Urinary bladder (tissue), 3 donors: ENCODE measurements at regions not wholly inside any gene's neighbourhood (a gene's known extent, or its start where the extent isn't known, plus 50 kb on each side); places are given as distances from the start of the nearest gene placed in this dataset.

Experiments
- DNase-seq: peaks from one replicate; pipeline ENCODE4 v3.0.0-alpha.2; 2015; ENCODE audit errors: extremely low spot score
- H3K27ac ChIP-seq: one replicate; pipeline ENCODE4 v1.5.1; 2013; ENCODE audit warnings: low read depth, mild to moderate bottlenecking, moderate library complexity
- H3K36me3 ChIP-seq: one replicate; pipeline ENCODE4 v1.6.1; 2013; ENCODE audit warnings: mild to moderate bottlenecking, moderate library complexity; ENCODE audit not compliant: insufficient read depth
- H3K4me1 ChIP-seq: one replicate; pipeline ENCODE4 v1.6.1; 2013; ENCODE audit warnings: mild to moderate bottlenecking, moderate library complexity; ENCODE audit not compliant: insufficient read depth
- H3K4me3 ChIP-seq: one replicate; pipeline ENCODE4 v1.5.1; 2013; ENCODE audit warnings: low read depth, low read length
- WGBS: extraction: QIAGEN DNeasy Blood & Tissue Kit; methylation state at CpG from one replicate; pipeline ENCODE4 v1.1.7; 2013; 5-methylcytosine and 5-hydroxymethylcytosine counted together
- donor health status: healthy with polysubstance abuse.
- donor health status: healthy.

- Histone ChIP-seq H3K27ac (no peak overlapping the region), H3K4me3 (no peak overlapping the region), H3K36me3 (no peaks in the 10 kb centered on the region), H3K4me1 (no peaks in the 10 kb centered on the region)
- no peak for DNase-seq
Measured at GRCh38 chr10:119996944-119997343, 104.4 kb downstream of the SEC23IP start.

- 79% methylated on average over 2 of the region's 2 CpGs for WGBS
- H3K4me1 ChIP-seq, result no peaks in the 10 kb centered on the region
- H3K27ac ChIP-seq, result no peak overlapping the region
- H3K36me3 ChIP-seq, result no peaks in the 10 kb centered on the region
- no peak overlapping the region for H3K4me3 ChIP-seq
- no peak for DNase-seq
Measured at GRCh38 chr10:119997429-119997828, 104.9 kb downstream of the SEC23IP start.

- DNase-seq, result no peak
Measured at GRCh38 chr10:120002785-120003184, 110.3 kb downstream of the SEC23IP start.

GRCh38 chr10:120005207-120006201, 113.0 kb downstream of the SEC23IP start:
- no peak overlapping the region for H3K27ac ChIP-seq
- DNase-seq, result no peak
- no peaks in the 10 kb centered on the region for H3K4me1 ChIP-seq
- H3K4me3 ChIP-seq, result no peak overlapping the region
- 46% methylated on average over 8 of the region's 8 CpGs for WGBS
- no peaks in the 10 kb centered on the region for H3K36me3 ChIP-seq

More at GRCh38 chr10:120002785-120003184, 110.3 kb downstream of the SEC23IP start:
- no peaks in the 10 kb centered on the region for H3K4me1 ChIP-seq
- H3K36me3 ChIP-seq, result no peaks in the 10 kb centered on the region
- 83% methylated on average over 5 of the region's 5 CpGs for WGBS
- no peak overlapping the region for H3K27ac ChIP-seq
- no peak overlapping the region for H3K4me3 ChIP-seq

- H3K4me1 ChIP-seq, result no peaks in the 10 kb centered on the region
- H3K27ac ChIP-seq, result no peak overlapping the region
- WGBS, result 72% methylated on average over 2 of the region's 2 CpGs
Measured at GRCh38 chr10:120007261-120007660, 114.7 kb downstream of the SEC23IP start.

GRCh38 chr10:120011359-120012130, 119.0 kb downstream of the SEC23IP start:
- no peaks in the 10 kb centered on the region for H3K36me3 ChIP-seq

More at GRCh38 chr10:120007261-120007660, 114.7 kb downstream of the SEC23IP start:
- no peaks in the 10 kb centered on the region for H3K36me3 ChIP-seq
- DNase-seq, result no peak
- no peak overlapping the region for H3K4me3 ChIP-seq

GRCh38 chr10:120012131-120012400, 119.5 kb downstream of the SEC23IP start:
- Histone ChIP-seq H3K4me3 (no peak overlapping the region), H3K4me1 (no peaks in the 10 kb centered on the region), H3K27ac (no peak overlapping the region), H3K36me3 (no peaks in the 10 kb centered on the region)
- 88% methylated on average over 5 of the region's 5 CpGs for WGBS
- no peak for DNase-seq

More at GRCh38 chr10:120011359-120012130, 119.0 kb downstream of the SEC23IP start:
- no peak overlapping the region for H3K4me3 ChIP-seq
- H3K27ac ChIP-seq, result no peak overlapping the region
- no peaks in the 10 kb centered on the region for H3K4me1 ChIP-seq
- no peak for DNase-seq
- 44% methylated on average over 43 of the region's 43 CpGs for WGBS

- H3K36me3 ChIP-seq, result no peaks in the 10 kb centered on the region
- H3K27ac ChIP-seq, result no peak overlapping the region
- no peak for DNase-seq
- H3K4me3 ChIP-seq, result no peak overlapping the region
- 82% methylated on average over 7 of the region's 7 CpGs for WGBS
- H3K4me1 ChIP-seq, result no peaks in the 10 kb centered on the region
Measured at GRCh38 chr10:120012566-120012965, 120.0 kb downstream of the SEC23IP start.

GRCh38 chr10:120014031-120014430, 121.5 kb downstream of the SEC23IP start:
- no peak overlapping the region for H3K4me3 ChIP-seq
- WGBS, result 73% methylated on average over 3 of the region's 3 CpGs

GRCh38 chr10:120015064-120015463, 122.5 kb downstream of the SEC23IP start:
- no peak for DNase-seq
- Histone ChIP-seq H3K27ac (no peak overlapping the region), H3K4me3 (no peak overlapping the region), H3K4me1 (no peaks in the 10 kb centered on the region), H3K36me3 (no peaks in the 10 kb centered on the region)
- WGBS, result 84% methylated on average over 5 of the region's 5 CpGs

More at GRCh38 chr10:120014031-120014430, 121.5 kb downstream of the SEC23IP start:
- no peak overlapping the region for H3K27ac ChIP-seq
- H3K4me1 ChIP-seq, result no peaks in the 10 kb centered on the region
- no peak for DNase-seq
- no peaks in the 10 kb centered on the region for H3K36me3 ChIP-seq

GRCh38 chr10:120016906-120017305, 124.4 kb downstream of the SEC23IP start:
- no peaks in the 10 kb centered on the region for H3K36me3 ChIP-seq
- no peak for DNase-seq
- 85% methylated on average over 1 of the region's 1 CpG for WGBS
- H3K4me3 ChIP-seq, result no peak overlapping the region
- no peaks in the 10 kb centered on the region for H3K4me1 ChIP-seq
- no peak overlapping the region for H3K27ac ChIP-seq

- Histone ChIP-seq H3K4me1 (no peaks in the 10 kb centered on the region), H3K36me3 (no peaks in the 10 kb centered on the region), H3K27ac (no peak overlapping the region), H3K4me3 (no peak overlapping the region)
- 64% methylated on average over 6 of the region's 6 CpGs for WGBS
- DNase-seq, result no peak
Measured at GRCh38 chr10:120017733-120018417, 125.3 kb downstream of the SEC23IP start.

- DNase-seq, result no peak
- H3K36me3 ChIP-seq, result no peaks in the 10 kb centered on the region
- no peak overlapping the region for H3K27ac ChIP-seq
- H3K4me1 ChIP-seq, result no peaks in the 10 kb centered on the region
- 89% methylated on average over 5 of the region's 5 CpGs for WGBS
- H3K4me3 ChIP-seq, result no peak overlapping the region
Measured at GRCh38 chr10:120018695-120019094, 126.2 kb downstream of the SEC23IP start.
